SK-N-SH treated with all-trans-retinoic acid at 6 μM for 48 hours (cell line): ENCODE measurements at regions not wholly inside any gene's neighbourhood (a gene's known extent, or its start where the extent isn't known, plus 50 kb on each side); places are given as distances from the start of the nearest gene placed in this dataset.
"Not testable (repeated sequence)": the region's sequence is repeated elsewhere in the genome, so short reads cannot be mapped to it uniquely, and the experiment has no call there.

Source experiments
- ATAC-seq: fragments of 200-7000 bp; cut with Tn5 transposase; 3 replicates; pipeline ENCODE4 v1.9.1; 2020; ENCODE audit warnings: mild to moderate bottlenecking, moderate library complexity
- ARNTL ChIP-seq: fragments of 450-650 bp; formaldehyde crosslinking; IDR thresholded peaks from 2 replicates; pipeline ENCODE4 v1.5.0; 2020; ENCODE audit warnings: low read depth, mild to moderate bottlenecking, moderate library complexity, borderline replicate concordance
- BACH2 ChIP-seq: fragments of 250-450 bp; sonication (Bioruptor Pico); IDR thresholded peaks from 2 replicates; pipeline ENCODE4 v1.9.0; 2021; ENCODE audit warnings: mild to moderate bottlenecking, borderline replicate concordance
- CSDC2 ChIP-seq: fragments of 250-450 bp; sonication (Bioruptor Pico); IDR thresholded peaks from 2 replicates; pipeline ENCODE4 v1.5.0; 2020; ENCODE audit warnings: mild to moderate bottlenecking, moderate library complexity
- ESRRG ChIP-seq: fragments of 250-450 bp; sonication (Bioruptor Pico); IDR thresholded peaks from 2 replicates; pipeline ENCODE4 v1.6.1; 2021; ENCODE audit warnings: mild to moderate bottlenecking
- GLIS3 ChIP-seq: fragments of 250-450 bp; sonication (Bioruptor Pico); IDR thresholded peaks from 2 replicates; pipeline ENCODE4 v1.5.0; 2020; ENCODE audit warnings: mild to moderate bottlenecking, moderate library complexity
- ISL1 ChIP-seq: fragments of 250-450 bp; sonication (Bioruptor Pico); IDR thresholded peaks from 2 replicates; pipeline ENCODE4 v2.1.2; 2022; ENCODE audit warnings: mild to moderate bottlenecking, moderate library complexity
- OSR1 ChIP-seq: fragments of 250-450 bp; sonication (Bioruptor Pico); IDR thresholded peaks from 2 replicates; pipeline ENCODE4 v1.8.0; 2022; ENCODE audit warnings: moderate library complexity, mild to moderate bottlenecking, inconsistent platforms
- PPARA ChIP-seq: fragments of 250-450 bp; sonication (Bioruptor Pico); IDR thresholded peaks from 2 replicates; pipeline ENCODE4 v1.5.0; 2020; ENCODE audit warnings: mild to moderate bottlenecking, borderline replicate concordance
- RARB ChIP-seq: fragments of 250-450 bp; sonication (Bioruptor Pico); IDR thresholded peaks from 2 replicates; pipeline ENCODE4 v1.8.0; 2021; ENCODE audit warnings: mild to moderate bottlenecking, moderate library complexity
- TCF4 ChIP-seq: fragments of 250-450 bp; sonication (Bioruptor Pico); IDR thresholded peaks from 2 replicates; pipeline ENCODE4 v1.8.0; 2021; ENCODE audit warnings: mild to moderate bottlenecking, moderate library complexity, borderline replicate concordance
- TOX ChIP-seq: fragments of 250-450 bp; sonication (Bioruptor Pico); IDR thresholded peaks from 2 replicates; pipeline ENCODE4 v1.8.0; 2021; ENCODE audit warnings: mild to moderate bottlenecking, moderate library complexity, borderline replicate concordance
- ZC3H10 ChIP-seq: fragments of 250-450 bp; sonication (Bioruptor Pico); IDR thresholded peaks from 2 replicates; pipeline ENCODE4 v1.5.1; 2021; ENCODE audit warnings: mild to moderate bottlenecking, moderate library complexity
- ZFP3 ChIP-seq: fragments of 250-450 bp; sonication (Bioruptor Pico); IDR thresholded peaks from 2 replicates; pipeline ENCODE4 v1.5.0; 2020; ENCODE audit warnings: mild to moderate bottlenecking, moderate library complexity
- ZFP30 ChIP-seq: fragments of 450-650 bp; formaldehyde crosslinking; IDR thresholded peaks from 2 replicates; pipeline ENCODE4 v1.5.0; 2022; ENCODE audit warnings: mild to moderate bottlenecking, moderate library complexity
- ZNF565 ChIP-seq: fragments of 450-650 bp; formaldehyde crosslinking; conservative IDR thresholded peaks from 2 replicates; pipeline ENCODE4 v1.5.0; 2020; ENCODE audit warnings: low read depth, mild to moderate bottlenecking, moderate library complexity
- ZNF8 ChIP-seq: fragments of 450-650 bp; formaldehyde crosslinking; IDR thresholded peaks from 2 replicates; pipeline ENCODE4 v1.5.0; 2020; ENCODE audit warnings: mild to moderate bottlenecking, moderate library complexity
- TF ChIP-seq, protein P1 (sequence below): fragments of 250-450 bp; sonication (Bioruptor Pico); IDR thresholded peaks from 2 replicates; pipeline ENCODE4 v1.5.1; 2020; ENCODE audit warnings: low read depth, mild to moderate bottlenecking, moderate library complexity
- TF ChIP-seq, protein P2 (sequence below): fragments of 250-450 bp; sonication (Bioruptor Pico); IDR thresholded peaks from 2 replicates; pipeline ENCODE4 v1.8.0; 2020; ENCODE audit warnings: mild to moderate bottlenecking, moderate library complexity, borderline replicate concordance
- TF ChIP-seq, protein P3 (sequence below): fragments of 250-450 bp; sonication (Bioruptor Pico); IDR thresholded peaks from 2 replicates; pipeline ENCODE4 v1.5.1; 2021; ENCODE audit warnings: mild to moderate bottlenecking, moderate library complexity
- TF ChIP-seq, protein P4 (sequence below): fragments of 250-450 bp; sonication (Bioruptor Pico); IDR thresholded peaks from 2 replicates; pipeline ENCODE4 v1.5.0; 2020; ENCODE audit warnings: mild to moderate bottlenecking, moderate library complexity

DNA sequence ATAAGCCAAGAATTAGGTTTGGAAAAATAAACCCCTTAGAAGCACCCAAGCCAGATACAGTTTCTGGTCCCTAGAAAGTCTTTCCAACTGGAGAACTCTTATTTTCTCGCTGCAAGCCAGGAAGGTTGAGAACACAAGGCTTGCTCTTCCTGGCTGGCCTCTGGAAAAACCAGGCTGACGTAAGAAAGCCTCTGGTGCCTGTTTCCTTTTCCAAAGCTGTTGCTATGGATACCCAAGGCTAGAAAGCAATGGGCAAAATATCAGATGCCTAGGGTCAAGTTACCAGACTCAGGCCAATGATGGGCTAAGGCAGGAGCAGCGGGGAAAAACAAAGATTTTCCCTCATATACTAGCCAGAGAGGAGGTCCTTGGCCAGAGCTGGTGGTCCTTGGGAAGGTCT, 281.6 kb downstream of the KLHL13 start:
- ATAC-seq: no peak
- TF ChIP-seq, protein P1, sequence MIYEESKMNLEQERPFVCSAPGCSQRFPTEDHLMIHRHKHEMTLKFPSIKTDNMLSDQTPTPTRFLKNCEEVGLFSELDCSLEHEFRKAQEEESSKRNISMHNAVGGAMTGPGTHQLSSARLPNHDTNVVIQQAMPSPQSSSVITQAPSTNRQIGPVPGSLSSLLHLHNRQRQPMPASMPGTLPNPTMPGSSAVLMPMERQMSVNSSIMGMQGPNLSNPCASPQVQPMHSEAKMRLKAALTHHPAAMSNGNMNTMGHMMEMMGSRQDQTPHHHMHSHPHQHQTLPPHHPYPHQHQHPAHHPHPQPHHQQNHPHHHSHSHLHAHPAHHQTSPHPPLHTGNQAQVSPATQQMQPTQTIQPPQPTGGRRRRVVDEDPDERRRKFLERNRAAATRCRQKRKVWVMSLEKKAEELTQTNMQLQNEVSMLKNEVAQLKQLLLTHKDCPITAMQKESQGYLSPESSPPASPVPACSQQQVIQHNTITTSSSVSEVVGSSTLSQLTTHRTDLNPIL (CRISPR knock-in tag): no peak
- no peak for TF ChIP-seq ZFP30 (CRISPR knock-in tag)
- TF ChIP-seq PPARA (CRISPR knock-in tag): no peak
- TF ChIP-seq, protein P2, sequence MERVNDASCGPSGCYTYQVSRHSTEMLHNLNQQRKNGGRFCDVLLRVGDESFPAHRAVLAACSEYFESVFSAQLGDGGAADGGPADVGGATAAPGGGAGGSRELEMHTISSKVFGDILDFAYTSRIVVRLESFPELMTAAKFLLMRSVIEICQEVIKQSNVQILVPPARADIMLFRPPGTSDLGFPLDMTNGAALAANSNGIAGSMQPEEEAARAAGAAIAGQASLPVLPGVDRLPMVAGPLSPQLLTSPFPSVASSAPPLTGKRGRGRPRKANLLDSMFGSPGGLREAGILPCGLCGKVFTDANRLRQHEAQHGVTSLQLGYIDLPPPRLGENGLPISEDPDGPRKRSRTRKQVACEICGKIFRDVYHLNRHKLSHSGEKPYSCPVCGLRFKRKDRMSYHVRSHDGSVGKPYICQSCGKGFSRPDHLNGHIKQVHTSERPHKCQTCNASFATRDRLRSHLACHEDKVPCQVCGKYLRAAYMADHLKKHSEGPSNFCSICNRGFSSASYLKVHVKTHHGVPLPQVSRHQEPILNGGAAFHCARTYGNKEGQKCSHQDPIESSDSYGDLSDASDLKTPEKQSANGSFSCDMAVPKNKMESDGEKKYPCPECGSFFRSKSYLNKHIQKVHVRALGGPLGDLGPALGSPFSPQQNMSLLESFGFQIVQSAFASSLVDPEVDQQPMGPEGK: no peak
- no peak for TF ChIP-seq ZC3H10 (CRISPR knock-in tag)
- TF ChIP-seq ZNF8 (CRISPR knock-in tag): no peak
- TF ChIP-seq TCF4 (CRISPR knock-in tag): no peak

DNA sequence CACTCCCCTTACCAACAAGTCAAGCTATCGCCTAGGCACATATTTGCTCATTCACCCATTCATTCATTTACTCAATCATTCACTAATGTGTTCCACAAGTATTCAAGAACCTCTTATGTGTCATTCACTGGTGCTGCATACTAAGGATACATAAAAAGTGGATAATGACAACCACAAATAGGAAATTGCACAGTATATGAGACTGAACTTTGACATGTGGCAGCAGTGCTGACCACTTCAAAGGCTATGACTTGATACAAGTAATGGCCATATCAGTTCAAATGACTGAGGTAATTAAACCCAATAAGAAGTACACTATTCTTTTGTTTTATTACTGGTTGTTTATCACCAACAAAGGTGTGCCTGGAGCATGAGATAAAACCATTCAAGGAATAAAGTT, 282.5 kb downstream of the KLHL13 start:
- TF ChIP-seq, protein P1 (CRISPR knock-in tag): no peak
- TF ChIP-seq RARB (CRISPR knock-in tag) (no peak), TOX (CRISPR knock-in tag) (no peak), GLIS3 (CRISPR knock-in tag) (no peak), ZNF565 (CRISPR knock-in tag) (no peak)
- ATAC-seq: no peak

DNA sequence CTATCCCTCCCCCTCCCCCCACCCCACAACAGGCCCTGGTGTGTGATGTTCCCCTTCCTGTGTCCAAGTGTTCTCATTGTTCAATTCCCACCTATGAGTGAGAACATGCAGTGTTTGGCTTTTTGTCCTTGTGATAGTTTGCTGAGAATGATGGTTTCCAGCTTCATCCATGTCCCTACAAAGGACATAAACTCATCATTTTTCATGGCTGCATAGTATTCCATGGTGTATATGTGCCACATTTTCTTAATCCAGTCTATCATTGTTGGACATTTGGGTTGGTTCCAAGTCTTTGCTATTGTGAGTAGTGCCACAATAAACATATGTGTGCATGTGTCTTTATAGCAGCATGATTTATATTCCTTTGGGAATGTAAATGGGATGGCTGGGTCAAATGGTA, 295.1 kb downstream of the KLHL13 start:
- not testable (repeated sequence) for ATAC-seq

DNA sequence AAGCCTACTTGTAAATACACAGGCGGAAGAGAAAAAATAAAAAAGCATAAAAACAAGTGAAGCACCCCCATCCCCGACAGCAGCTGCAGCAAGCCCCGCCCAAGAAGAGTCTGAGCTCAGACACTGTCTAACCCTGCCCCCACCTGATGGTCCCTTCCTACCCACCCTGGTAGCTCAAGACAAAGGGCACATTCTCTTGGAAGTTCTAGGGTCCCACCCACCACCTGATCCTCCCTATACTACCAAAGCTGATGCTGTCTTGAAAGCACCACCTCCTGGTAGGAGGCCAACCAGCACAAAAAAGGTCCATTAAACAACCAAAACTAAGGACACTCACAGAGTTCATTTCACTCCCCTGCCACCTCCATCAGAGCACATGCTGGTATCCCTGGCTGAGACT, 308.2 kb downstream of the KLHL13 start:
- no peak for TF ChIP-seq ZNF565 (CRISPR knock-in tag)
- no peak for TF ChIP-seq TOX (CRISPR knock-in tag)
- no peak for TF ChIP-seq ESRRG (CRISPR knock-in tag)
- TF ChIP-seq ARNTL (CRISPR knock-in tag): no peak
- no peak for TF ChIP-seq TCF4 (CRISPR knock-in tag)
- no peak for TF ChIP-seq ISL1 (CRISPR knock-in tag)
- TF ChIP-seq, protein P3, sequence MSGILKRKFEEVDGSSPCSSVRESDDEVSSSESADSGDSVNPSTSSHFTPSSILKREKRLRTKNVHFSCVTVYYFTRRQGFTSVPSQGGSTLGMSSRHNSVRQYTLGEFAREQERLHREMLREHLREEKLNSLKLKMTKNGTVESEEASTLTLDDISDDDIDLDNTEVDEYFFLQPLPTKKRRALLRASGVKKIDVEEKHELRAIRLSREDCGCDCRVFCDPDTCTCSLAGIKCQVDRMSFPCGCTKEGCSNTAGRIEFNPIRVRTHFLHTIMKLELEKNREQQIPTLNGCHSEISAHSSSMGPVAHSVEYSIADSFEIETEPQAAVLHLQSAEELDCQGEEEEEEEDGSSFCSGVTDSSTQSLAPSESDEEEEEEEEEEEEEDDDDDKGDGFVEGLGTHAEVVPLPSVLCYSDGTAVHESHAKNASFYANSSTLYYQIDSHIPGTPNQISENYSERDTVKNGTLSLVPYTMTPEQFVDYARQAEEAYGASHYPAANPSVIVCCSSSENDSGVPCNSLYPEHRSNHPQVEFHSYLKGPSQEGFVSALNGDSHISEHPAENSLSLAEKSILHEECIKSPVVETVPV (CRISPR knock-in tag): no peak
- TF ChIP-seq ZFP3: no peak
- TF ChIP-seq, protein P4, sequence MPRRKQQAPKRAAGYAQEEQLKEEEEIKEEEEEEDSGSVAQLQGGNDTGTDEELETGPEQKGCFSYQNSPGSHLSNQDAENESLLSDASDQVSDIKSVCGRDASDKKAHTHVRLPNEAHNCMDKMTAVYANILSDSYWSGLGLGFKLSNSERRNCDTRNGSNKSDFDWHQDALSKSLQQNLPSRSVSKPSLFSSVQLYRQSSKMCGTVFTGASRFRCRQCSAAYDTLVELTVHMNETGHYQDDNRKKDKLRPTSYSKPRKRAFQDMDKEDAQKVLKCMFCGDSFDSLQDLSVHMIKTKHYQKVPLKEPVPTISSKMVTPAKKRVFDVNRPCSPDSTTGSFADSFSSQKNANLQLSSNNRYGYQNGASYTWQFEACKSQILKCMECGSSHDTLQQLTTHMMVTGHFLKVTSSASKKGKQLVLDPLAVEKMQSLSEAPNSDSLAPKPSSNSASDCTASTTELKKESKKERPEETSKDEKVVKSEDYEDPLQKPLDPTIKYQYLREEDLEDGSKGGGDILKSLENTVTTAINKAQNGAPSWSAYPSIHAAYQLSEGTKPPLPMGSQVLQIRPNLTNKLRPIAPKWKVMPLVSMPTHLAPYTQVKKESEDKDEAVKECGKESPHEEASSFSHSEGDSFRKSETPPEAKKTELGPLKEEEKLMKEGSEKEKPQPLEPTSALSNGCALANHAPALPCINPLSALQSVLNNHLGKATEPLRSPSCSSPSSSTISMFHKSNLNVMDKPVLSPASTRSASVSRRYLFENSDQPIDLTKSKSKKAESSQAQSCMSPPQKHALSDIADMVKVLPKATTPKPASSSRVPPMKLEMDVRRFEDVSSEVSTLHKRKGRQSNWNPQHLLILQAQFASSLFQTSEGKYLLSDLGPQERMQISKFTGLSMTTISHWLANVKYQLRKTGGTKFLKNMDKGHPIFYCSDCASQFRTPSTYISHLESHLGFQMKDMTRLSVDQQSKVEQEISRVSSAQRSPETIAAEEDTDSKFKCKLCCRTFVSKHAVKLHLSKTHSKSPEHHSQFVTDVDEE (CRISPR knock-in tag): no peak
- TF ChIP-seq PPARA (CRISPR knock-in tag): no peak
- TF ChIP-seq, protein P2: no peak
- TF ChIP-seq CSDC2 (CRISPR knock-in tag): no peak
- no peak for TF ChIP-seq BACH2 (CRISPR knock-in tag)
- TF ChIP-seq OSR1 (CRISPR knock-in tag): no peak
- TF ChIP-seq RARB (CRISPR knock-in tag): no peak
- TF ChIP-seq, all 23 proteins: peak for 0
- ATAC-seq: no peak
